Loucy (cell line): ENCODE measurements at regions not wholly inside any gene's neighbourhood (a gene's known extent, or its start where the extent isn't known, plus 50 kb on each side); places are given as distances from the start of the nearest gene placed in this dataset.

Experiments
- H2AFZ ChIP-seq: fragments of 200-600 bp; sonication (generic); 2 replicates; pipeline ENCODE4 v1.6.0; 2016; ENCODE audit warnings: antibody characterized with exemption, mild to moderate bottlenecking, low read length, moderate library complexity
- H3F3A ChIP-seq: fragments of 200-600 bp; 2 replicates; pipeline ENCODE4 v1.6.0; 2016; ENCODE audit warnings: antibody characterized with exemption, low read depth, mild to moderate bottlenecking
- H3K27me3 ChIP-seq: fragments of 200-600 bp; sonication (generic); 2 replicates; pipeline ENCODE4 v1.6.1; 2014; ENCODE audit warnings: low read length, mild to moderate bottlenecking; ENCODE audit not compliant: insufficient read depth, poor library complexity, severe bottlenecking
- H3K36me3 ChIP-seq: fragments of 200-600 bp; sonication (generic); 2 replicates; pipeline ENCODE4 v1.6.1; 2016; ENCODE audit warnings: low read length; ENCODE audit not compliant: insufficient read depth
- H3K4me1 ChIP-seq: fragments of 200-600 bp; sonication (generic); 2 replicates; pipeline ENCODE4 v1.5.1; 2014; ENCODE audit warnings: low read length, mild to moderate bottlenecking; ENCODE audit not compliant: insufficient read depth, poor library complexity, severe bottlenecking
- H3K4me2 ChIP-seq: fragments of 200-600 bp; sonication (generic); 2 replicates; pipeline ENCODE4 v1.6.0; 2014; ENCODE audit warnings: antibody characterized with exemption, low read length, low read depth, mild to moderate bottlenecking; ENCODE audit not compliant: poor library complexity, severe bottlenecking
- H3K4me3 ChIP-seq: fragments of 200-600 bp; sonication (generic); 2 replicates; pipeline ENCODE4 v1.5.1; 2014; ENCODE audit warnings: low read length, mild to moderate bottlenecking, mixed read lengths; ENCODE audit not compliant: poor library complexity, severe bottlenecking
- H3K79me2 ChIP-seq: fragments of 200-600 bp; sonication (generic); 2 replicates; pipeline ENCODE4 v1.6.1; 2014; ENCODE audit warnings: low read length; ENCODE audit not compliant: insufficient read depth
- H3K9ac ChIP-seq: fragments of 200-600 bp; sonication (generic); 2 replicates; pipeline ENCODE4 v1.6.0; 2014; ENCODE audit warnings: mild to moderate bottlenecking, low read depth, low read length, moderate library complexity; ENCODE audit not compliant: poor library complexity, severe bottlenecking
- H3K9me2 ChIP-seq: fragments of 200-600 bp; sonication (generic); replicated peaks from 2 replicates; pipeline ENCODE4 v1.6.1; 2016; ENCODE audit warnings: low read depth, low read length, mixed read lengths
- H3K9me3 ChIP-seq: fragments of 200-600 bp; sonication (generic); 2 replicates; pipeline ENCODE4 v1.6.1; 2014; ENCODE audit warnings: mild to moderate bottlenecking, antibody characterized with exemption, low read length, low read depth; ENCODE audit not compliant: insufficient read depth
- H4K20me1 ChIP-seq: fragments of 200-600 bp; sonication (generic); 2 replicates; pipeline ENCODE4 v1.6.0; 2014; ENCODE audit warnings: antibody characterized with exemption, low read length, mild to moderate bottlenecking; ENCODE audit not compliant: insufficient read depth, poor library complexity, severe bottlenecking
- EZH2phosphoT487 ChIP-seq: fragments of 200-600 bp; IDR thresholded peaks from 2 replicates; pipeline ENCODE4 v1.6.1; 2018; ENCODE audit warnings: antibody characterized with exemption, mild to moderate bottlenecking, moderate library complexity, borderline replicate concordance
- TF ChIP-seq, protein P1 (sequence below): fragments of 200-600 bp; sonication (generic); conservative IDR thresholded peaks from 2 replicates; pipeline ENCODE4 v1.5.1; 2014; ENCODE audit warnings: mild to moderate bottlenecking, antibody characterized with exemption, low read length

DNA sequence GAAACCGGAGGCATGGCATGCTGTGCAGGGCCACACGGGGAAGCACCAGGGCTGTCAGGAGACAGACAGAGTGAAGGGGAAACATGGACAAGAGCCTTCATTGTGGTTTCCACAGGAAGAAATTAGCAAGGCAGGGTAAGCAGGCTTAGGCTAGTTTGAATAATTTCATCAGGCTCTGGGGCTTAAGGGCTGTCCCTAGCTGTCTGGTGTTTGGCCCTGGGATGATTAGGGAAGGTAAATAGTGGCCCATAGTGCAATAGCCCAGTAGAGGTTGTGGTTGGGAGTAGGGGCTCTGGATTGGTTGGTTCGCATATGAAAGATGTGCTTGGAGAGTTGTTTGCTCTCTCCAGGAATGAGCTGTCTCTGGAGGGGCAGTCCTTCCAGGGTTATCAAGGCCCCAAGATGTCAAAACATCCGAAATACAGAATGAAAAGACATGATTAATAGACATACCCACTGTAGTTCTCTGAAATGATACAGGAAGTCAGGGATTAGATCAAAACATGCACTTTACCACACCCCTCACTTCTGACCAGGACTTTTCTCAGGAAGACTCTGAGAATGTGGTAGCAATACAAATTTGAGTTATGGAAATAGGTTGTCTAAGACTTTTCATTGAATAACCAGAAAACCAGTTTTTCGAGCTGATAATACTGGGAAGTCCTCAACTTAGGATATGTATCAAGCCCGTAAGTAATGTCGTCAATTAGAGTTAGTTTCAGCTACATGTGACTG lies 224.9 kb upstream of the NFE2L3 start:
- no peaks in the 10 kb centered on the region for H3K79me2 ChIP-seq
- H3K9ac ChIP-seq = no peak overlapping the region
- H3F3A ChIP-seq = no peaks in the 10 kb centered on the region
- no peaks in the 10 kb centered on the region for H3K36me3 ChIP-seq
- no peaks in the 10 kb centered on the region for H3K27me3 ChIP-seq
- H3K4me3 ChIP-seq = no peak overlapping the region
- TF ChIP-seq, protein P1, sequence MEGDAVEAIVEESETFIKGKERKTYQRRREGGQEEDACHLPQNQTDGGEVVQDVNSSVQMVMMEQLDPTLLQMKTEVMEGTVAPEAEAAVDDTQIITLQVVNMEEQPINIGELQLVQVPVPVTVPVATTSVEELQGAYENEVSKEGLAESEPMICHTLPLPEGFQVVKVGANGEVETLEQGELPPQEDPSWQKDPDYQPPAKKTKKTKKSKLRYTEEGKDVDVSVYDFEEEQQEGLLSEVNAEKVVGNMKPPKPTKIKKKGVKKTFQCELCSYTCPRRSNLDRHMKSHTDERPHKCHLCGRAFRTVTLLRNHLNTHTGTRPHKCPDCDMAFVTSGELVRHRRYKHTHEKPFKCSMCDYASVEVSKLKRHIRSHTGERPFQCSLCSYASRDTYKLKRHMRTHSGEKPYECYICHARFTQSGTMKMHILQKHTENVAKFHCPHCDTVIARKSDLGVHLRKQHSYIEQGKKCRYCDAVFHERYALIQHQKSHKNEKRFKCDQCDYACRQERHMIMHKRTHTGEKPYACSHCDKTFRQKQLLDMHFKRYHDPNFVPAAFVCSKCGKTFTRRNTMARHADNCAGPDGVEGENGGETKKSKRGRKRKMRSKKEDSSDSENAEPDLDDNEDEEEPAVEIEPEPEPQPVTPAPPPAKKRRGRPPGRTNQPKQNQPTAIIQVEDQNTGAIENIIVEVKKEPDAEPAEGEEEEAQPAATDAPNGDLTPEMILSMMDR = no peak
- no peak for TF ChIP-seq EZH2phosphoT487
- H3K9me2 ChIP-seq = no peaks in the 10 kb centered on the region
- no peaks in the 10 kb centered on the region for H3K9me3 ChIP-seq
- H3K4me1 ChIP-seq = no peaks in the 10 kb centered on the region
- H2AFZ ChIP-seq = no peak overlapping the region
- no peaks in the 10 kb centered on the region for H4K20me1 ChIP-seq
- no peak overlapping the region for H3K4me2 ChIP-seq

DNA sequence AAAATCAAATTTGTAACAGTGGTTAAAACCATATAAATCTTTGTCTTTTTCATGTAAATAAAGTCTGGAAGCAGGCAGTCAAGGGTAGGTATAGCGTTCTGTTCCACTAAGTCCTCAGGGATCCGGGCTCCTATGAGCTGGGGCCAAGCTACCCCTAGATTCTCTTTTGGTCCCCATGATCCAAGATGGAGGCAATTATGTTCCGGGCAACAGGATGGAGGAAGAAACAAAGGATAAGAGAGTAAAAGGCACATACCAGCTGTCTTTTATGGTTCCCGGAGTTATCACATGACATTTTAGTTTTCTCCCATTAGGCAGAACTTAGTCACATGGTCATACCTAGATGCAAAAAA lies 224.4 kb upstream of the NFE2L3 start:
- Histone ChIP-seq H4K20me1 (no peaks in the 10 kb centered on the region), H3K27me3 (no peaks in the 10 kb centered on the region), H3K9me3 (no peaks in the 10 kb centered on the region), H3K4me2 (no peak overlapping the region), H3K36me3 (no peaks in the 10 kb centered on the region), H3K4me1 (no peaks in the 10 kb centered on the region), H3F3A (no peaks in the 10 kb centered on the region), H3K79me2 (no peaks in the 10 kb centered on the region), H2AFZ (no peak overlapping the region), H3K9me2 (no peaks in the 10 kb centered on the region), H3K9ac (no peak overlapping the region), H3K4me3 (no peak overlapping the region)
- TF ChIP-seq EZH2phosphoT487 = no peak

DNA sequence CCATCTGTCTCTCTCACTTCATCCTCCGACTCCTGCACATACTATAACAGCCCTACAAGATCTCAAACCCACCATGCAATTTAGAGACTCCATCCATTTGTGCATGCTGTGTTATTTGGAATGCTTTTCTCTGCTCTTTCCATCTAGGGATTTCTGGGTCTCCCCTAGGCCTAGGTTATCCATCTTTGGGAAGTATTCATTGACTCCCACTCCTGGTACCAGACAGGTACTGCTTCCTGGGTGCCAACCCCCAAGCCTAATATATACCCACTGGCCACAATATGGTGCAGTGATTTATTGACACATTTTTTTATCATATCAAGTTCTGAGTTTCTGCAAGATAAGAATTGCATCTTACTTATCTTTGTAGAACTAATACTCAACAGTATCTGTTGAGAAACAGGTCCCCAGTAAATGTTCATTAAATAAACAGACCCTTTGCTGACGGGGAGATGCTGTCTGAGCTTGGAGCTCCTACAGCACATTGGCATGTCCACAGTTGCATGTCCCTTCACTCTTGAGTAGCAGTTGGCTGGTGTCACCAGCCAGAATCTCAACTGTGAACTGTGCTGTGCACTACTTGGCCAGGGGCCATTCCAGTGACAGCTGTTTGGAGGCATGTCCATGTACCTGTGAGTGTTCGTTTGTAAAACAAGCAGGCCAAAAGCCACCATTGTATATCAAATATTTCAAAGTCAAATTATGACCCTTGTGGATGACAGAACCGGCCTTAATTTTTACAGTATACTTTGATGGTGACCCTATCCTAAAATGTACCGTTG lies 223.3 kb upstream of the NFE2L3 start:
- no peak overlapping the region for H3K4me3 ChIP-seq
- TF ChIP-seq, protein P1 = no peak
- TF ChIP-seq EZH2phosphoT487 = no peak

More for the DNA sequence above, 223.3 kb upstream of the NFE2L3 start:
- no peak overlapping the region for H2AFZ ChIP-seq
- H4K20me1 ChIP-seq = no peaks in the 10 kb centered on the region
- H3K4me1 ChIP-seq = no peaks in the 10 kb centered on the region
- peaks cover 7% of the 10 kb centered on the region; the same call in 1 of the 2 replicates for H3K9me3 ChIP-seq
- no peak overlapping the region for H3K9ac ChIP-seq
- H3K9me2 ChIP-seq = no peaks in the 10 kb centered on the region
- no peaks in the 10 kb centered on the region for H3F3A ChIP-seq
- no peaks in the 10 kb centered on the region for H3K27me3 ChIP-seq
- no peaks in the 10 kb centered on the region for H3K36me3 ChIP-seq
- no peak overlapping the region for H3K4me2 ChIP-seq
- H3K79me2 ChIP-seq = no peaks in the 10 kb centered on the region
